ENCODE measurements at regions not wholly inside any gene's neighbourhood (a gene's known extent, or its start where the extent isn't known, plus 50 kb on each side); places are given as distances from the start of the nearest gene placed in this dataset.

GRCh38 chr7:96546426-96546825 lies 163.2 kb downstream of the SEM1 start:
- TF ChIP-seq, protein P1, sequence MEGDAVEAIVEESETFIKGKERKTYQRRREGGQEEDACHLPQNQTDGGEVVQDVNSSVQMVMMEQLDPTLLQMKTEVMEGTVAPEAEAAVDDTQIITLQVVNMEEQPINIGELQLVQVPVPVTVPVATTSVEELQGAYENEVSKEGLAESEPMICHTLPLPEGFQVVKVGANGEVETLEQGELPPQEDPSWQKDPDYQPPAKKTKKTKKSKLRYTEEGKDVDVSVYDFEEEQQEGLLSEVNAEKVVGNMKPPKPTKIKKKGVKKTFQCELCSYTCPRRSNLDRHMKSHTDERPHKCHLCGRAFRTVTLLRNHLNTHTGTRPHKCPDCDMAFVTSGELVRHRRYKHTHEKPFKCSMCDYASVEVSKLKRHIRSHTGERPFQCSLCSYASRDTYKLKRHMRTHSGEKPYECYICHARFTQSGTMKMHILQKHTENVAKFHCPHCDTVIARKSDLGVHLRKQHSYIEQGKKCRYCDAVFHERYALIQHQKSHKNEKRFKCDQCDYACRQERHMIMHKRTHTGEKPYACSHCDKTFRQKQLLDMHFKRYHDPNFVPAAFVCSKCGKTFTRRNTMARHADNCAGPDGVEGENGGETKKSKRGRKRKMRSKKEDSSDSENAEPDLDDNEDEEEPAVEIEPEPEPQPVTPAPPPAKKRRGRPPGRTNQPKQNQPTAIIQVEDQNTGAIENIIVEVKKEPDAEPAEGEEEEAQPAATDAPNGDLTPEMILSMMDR (IDR thresholded peaks at IDR 0.05; ENCODE audit: low read depth, low read length) = no peak
- TF ChIP-seq POLR2A (IDR thresholded peaks at IDR 0.05; ENCODE audit: extremely low read depth, insufficient read length) = no peak
- TF ChIP-seq, protein P2, sequence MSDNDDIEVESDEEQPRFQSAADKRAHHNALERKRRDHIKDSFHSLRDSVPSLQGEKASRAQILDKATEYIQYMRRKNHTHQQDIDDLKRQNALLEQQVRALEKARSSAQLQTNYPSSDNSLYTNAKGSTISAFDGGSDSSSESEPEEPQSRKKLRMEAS (IDR thresholded peaks at IDR 0.05; ENCODE audit: low read depth, low read length) = no peak
- TF ChIP-seq MYC (IDR thresholded peaks at IDR 0.05; ENCODE audit: low read depth, low read length) = no peak

All from NB4 (cell line).